SU-DHL-6 (cell line): ENCODE measurements at regions not wholly inside any gene's neighbourhood (a gene's known extent, or its start where the extent isn't known, plus 50 kb on each side); places are given as distances from the start of the nearest gene placed in this dataset.
"Not testable (repeated sequence)": the region's sequence is repeated elsewhere in the genome, so short reads cannot be mapped to it uniquely, and the experiment has no call there.

Source experiments
- H2AFZ ChIP-seq: fragments of 200-600 bp; sonication (generic); 2 replicates; pipeline ENCODE4 v1.6.1; 2014; ENCODE audit warnings: low read depth, mild to moderate bottlenecking, moderate library complexity, mixed read lengths, antibody characterized with exemption, low read length; ENCODE audit not compliant: severe bottlenecking
- H3F3A ChIP-seq: fragments of 200-600 bp; shearing (Covaris generic); 2 replicates; pipeline ENCODE4 v1.6.0; 2016; ENCODE audit warnings: antibody characterized with exemption, mild to moderate bottlenecking; ENCODE audit not compliant: insufficient read depth
- H3K27ac ChIP-seq: fragments of 200-600 bp; sonication (generic); 2 replicates; pipeline ENCODE4 v1.5.1; 2016; ENCODE audit warnings: low read depth, mild to moderate bottlenecking, low read length, moderate library complexity, mixed read lengths
- H3K27me3 ChIP-seq: fragments of 200-600 bp; sonication (generic), shearing (Covaris generic); 2 replicates; pipeline ENCODE4 v1.6.0; 2014; ENCODE audit warnings: mild to moderate bottlenecking, low read length
- H3K36me3 ChIP-seq: fragments of 200-600 bp; sonication (generic); 2 replicates; pipeline ENCODE4 v1.6.1; 2014; ENCODE audit warnings: mild to moderate bottlenecking, low read length, mixed read lengths
- H3K4me2 ChIP-seq: fragments of 300-600, 200-600 bp; shearing (Covaris generic), sonication (generic); 2 replicates; pipeline ENCODE4 v1.6.0; 2014; ENCODE audit warnings: low read length, low read depth, mild to moderate bottlenecking; ENCODE audit not compliant: poor library complexity, severe bottlenecking
- H3K4me3 ChIP-seq: fragments of 200-600 bp; sonication (generic); 2 replicates; pipeline ENCODE4 v1.5.1; 2014; ENCODE audit warnings: antibody characterized with exemption, low read length, mild to moderate bottlenecking, mixed read lengths; ENCODE audit not compliant: insufficient read depth, poor library complexity, severe bottlenecking
- H3K79me2 ChIP-seq: fragments of 200-600 bp; sonication (generic); 2 replicates; pipeline ENCODE4 v1.6.1; 2014; ENCODE audit warnings: mild to moderate bottlenecking, low read length, moderate library complexity; ENCODE audit not compliant: insufficient read depth
- H3K9ac ChIP-seq: fragments of 200-600 bp; sonication (generic); 2 replicates; pipeline ENCODE4 v1.7.0; 2014; ENCODE audit warnings: mild to moderate bottlenecking, low read length
- H3K9me2 ChIP-seq: fragments of 200-600 bp; sonication (generic); replicated peaks from 2 replicates; pipeline ENCODE4 v1.6.1; 2014; ENCODE audit warnings: low read length; ENCODE audit not compliant: insufficient read depth
- H3K9me3 ChIP-seq: fragments of 200-600 bp; sonication (generic); 2 replicates; pipeline ENCODE4 v1.6.1; 2014; ENCODE audit warnings: low read length, mixed read lengths; ENCODE audit not compliant: insufficient read depth
- H4K20me1 ChIP-seq: fragments of 200-600 bp; sonication (generic); 2 replicates; pipeline ENCODE4 v1.6.1; 2014; ENCODE audit warnings: low read depth, mild to moderate bottlenecking, antibody characterized with exemption, low read length, moderate library complexity, mixed read lengths
- EZH2phosphoT487 ChIP-seq: fragments of 200-600 bp; sonication (generic), shearing (Covaris generic); conservative IDR thresholded peaks from 2 replicates; pipeline ENCODE4 v1.6.1; 2018; ENCODE audit warnings: mild to moderate bottlenecking, antibody characterized with exemption, low read length, moderate library complexity, mixed read lengths
- TF ChIP-seq, protein P1 (sequence below): fragments of 200-600 bp; sonication (generic); IDR thresholded peaks from one replicate; pipeline ENCODE4 v1.5.1; 2017; ENCODE audit warnings: antibody characterized with exemption, mild to moderate bottlenecking, low read length, moderate library complexity; ENCODE audit not compliant: insufficient read depth, poor library complexity, severe bottlenecking

DNA sequence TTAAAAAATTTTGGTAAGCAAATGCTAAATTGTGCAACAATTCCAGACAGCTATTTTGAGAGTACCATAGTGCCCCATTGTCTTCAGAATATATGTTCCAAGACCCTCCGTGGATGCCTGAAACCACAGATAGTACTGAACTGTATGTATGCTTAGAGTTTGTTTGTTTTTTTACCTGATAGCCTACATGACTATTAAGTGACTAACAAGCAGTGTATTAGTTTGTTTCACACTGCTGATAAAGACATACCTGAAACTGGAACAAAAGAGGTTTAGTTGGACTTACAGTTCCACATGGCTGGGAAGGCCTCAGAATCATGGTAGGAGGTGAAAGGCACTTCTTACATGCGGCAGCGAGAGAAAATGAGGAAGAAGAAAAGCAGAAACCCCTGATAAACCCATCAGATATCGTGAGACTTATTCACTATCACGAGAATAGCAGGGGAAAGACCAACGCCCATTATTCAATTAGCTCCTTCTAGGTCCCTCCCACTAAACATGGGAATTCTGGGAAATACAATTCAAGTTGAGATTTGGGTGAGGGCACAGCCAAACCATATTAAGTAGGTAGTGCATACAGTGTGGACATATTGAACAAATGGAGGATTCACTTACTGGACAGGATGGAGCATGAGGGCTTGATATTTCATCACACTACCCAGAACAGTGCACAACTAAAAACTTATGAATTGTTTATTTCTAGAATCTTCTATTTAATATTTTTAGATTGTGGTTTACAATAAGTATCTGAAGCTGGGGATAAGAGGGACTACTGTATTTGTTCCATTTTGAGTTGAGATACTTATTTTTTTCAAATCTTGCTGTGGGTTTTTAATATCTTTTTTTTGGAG lies 78.5 kb downstream of the LHX9 start:
- H3K27me3 ChIP-seq, result no peaks in the 10 kb centered on the region
- no peaks in the 10 kb centered on the region for H3K79me2 ChIP-seq
- H3K9me3 ChIP-seq, result no peaks in the 10 kb centered on the region
- no peaks in the 10 kb centered on the region for H3K9me2 ChIP-seq
- TF ChIP-seq, protein P1, sequence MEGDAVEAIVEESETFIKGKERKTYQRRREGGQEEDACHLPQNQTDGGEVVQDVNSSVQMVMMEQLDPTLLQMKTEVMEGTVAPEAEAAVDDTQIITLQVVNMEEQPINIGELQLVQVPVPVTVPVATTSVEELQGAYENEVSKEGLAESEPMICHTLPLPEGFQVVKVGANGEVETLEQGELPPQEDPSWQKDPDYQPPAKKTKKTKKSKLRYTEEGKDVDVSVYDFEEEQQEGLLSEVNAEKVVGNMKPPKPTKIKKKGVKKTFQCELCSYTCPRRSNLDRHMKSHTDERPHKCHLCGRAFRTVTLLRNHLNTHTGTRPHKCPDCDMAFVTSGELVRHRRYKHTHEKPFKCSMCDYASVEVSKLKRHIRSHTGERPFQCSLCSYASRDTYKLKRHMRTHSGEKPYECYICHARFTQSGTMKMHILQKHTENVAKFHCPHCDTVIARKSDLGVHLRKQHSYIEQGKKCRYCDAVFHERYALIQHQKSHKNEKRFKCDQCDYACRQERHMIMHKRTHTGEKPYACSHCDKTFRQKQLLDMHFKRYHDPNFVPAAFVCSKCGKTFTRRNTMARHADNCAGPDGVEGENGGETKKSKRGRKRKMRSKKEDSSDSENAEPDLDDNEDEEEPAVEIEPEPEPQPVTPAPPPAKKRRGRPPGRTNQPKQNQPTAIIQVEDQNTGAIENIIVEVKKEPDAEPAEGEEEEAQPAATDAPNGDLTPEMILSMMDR, result no peak
- TF ChIP-seq EZH2phosphoT487, result no peak
- no peak overlapping the region for H3K4me2 ChIP-seq
- H3K4me3 ChIP-seq, result no peak overlapping the region
- H3K36me3 ChIP-seq, result no peaks in the 10 kb centered on the region
- no peaks in the 10 kb centered on the region for H3F3A ChIP-seq
- H2AFZ ChIP-seq, result no peak overlapping the region
- H3K9ac ChIP-seq, result no peak overlapping the region
- no peak overlapping the region for H3K27ac ChIP-seq
- no peaks in the 10 kb centered on the region for H4K20me1 ChIP-seq

- not testable (repeated sequence) for H3K79me2 ChIP-seq, H3K4me2 ChIP-seq, H3K9me3 ChIP-seq, H4K20me1 ChIP-seq, H3K27me3 ChIP-seq, H3K9ac ChIP-seq, H3K9me2 ChIP-seq, H3K4me3 ChIP-seq, H2AFZ ChIP-seq, H3K27ac ChIP-seq, H3F3A ChIP-seq, H3K36me3 ChIP-seq
Observed at GRCh38 chr1:197996259-197996512, 79.0 kb downstream of the LHX9 start.

DNA sequence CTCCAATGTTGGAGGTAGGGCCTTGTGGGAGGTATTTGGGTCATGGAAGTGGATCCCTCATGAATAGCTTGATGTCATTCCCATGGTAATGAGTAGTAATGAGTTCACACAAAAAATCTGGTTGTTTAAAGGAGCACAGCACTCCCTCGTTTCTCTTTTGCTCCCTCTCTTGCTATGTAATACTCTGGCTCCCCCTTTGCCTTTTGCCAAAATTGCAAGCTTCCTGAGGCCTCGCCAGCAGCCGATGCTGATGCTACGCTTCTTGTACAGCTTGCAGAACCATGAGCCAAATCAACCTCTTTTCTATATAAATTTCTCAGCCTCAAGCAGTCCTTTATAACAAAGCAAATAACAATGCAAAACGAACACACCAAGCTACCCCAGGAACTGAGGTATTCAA lies 80.9 kb downstream of the LHX9 start:
- TF ChIP-seq, protein P1, result no peak
- TF ChIP-seq EZH2phosphoT487, result no peak
- Histone ChIP-seq H3K9ac (no peak overlapping the region), H3K27ac (no peak overlapping the region), H3K4me3 (no peak overlapping the region), H2AFZ (no peak overlapping the region), H3F3A (no peaks in the 10 kb centered on the region), H3K79me2 (no peaks in the 10 kb centered on the region), H3K27me3 (no peaks in the 10 kb centered on the region), H3K9me2 (no peaks in the 10 kb centered on the region), H3K36me3 (no peaks in the 10 kb centered on the region), H3K9me3 (no peaks in the 10 kb centered on the region), H3K4me2 (no peak overlapping the region), H4K20me1 (no peaks in the 10 kb centered on the region)

GRCh38 chr1:198001776-198002408 lies 84.7 kb downstream of the LHX9 start:
- H3F3A ChIP-seq, result no peaks in the 10 kb centered on the region
- no peaks in the 10 kb centered on the region for H3K9me3 ChIP-seq
- no peak overlapping the region for H3K27ac ChIP-seq
- H3K9ac ChIP-seq, result no peak overlapping the region
- H3K36me3 ChIP-seq, result no peaks in the 10 kb centered on the region; the same call in 1 of the 2 replicates
- no peaks in the 10 kb centered on the region for H3K9me2 ChIP-seq
- H3K4me2 ChIP-seq, result no peak overlapping the region
- TF ChIP-seq, protein P1, result no peak
- no peak for TF ChIP-seq EZH2phosphoT487
- no peaks in the 10 kb centered on the region for H3K79me2 ChIP-seq
- no peak overlapping the region for H2AFZ ChIP-seq
- H3K4me3 ChIP-seq, result no peak overlapping the region
- no peaks in the 10 kb centered on the region for H3K27me3 ChIP-seq
- H4K20me1 ChIP-seq, result no peaks in the 10 kb centered on the region
